Astrocyte of the cerebellum (primary cell): ENCODE measurements at regions not wholly inside any gene's neighbourhood (a gene's known extent, or its start where the extent isn't known, plus 50 kb on each side); places are given as distances from the start of the nearest gene placed in this dataset.
"Not testable (repeated sequence)": the region's sequence is repeated elsewhere in the genome, so short reads cannot be mapped to it uniquely, and the experiment has no call there.

ENCODE experiments used
- DNase-seq: peaks from one replicate; pipeline ENCODE4 v3.0.0-alpha.2; 2011; ENCODE audit warnings: low read depth
- H3K4me3 ChIP-seq: 2 replicates; pipeline ENCODE4 v1.5.1; 2011; ENCODE audit warnings: mild to moderate bottlenecking, low read depth, low read length, moderate library complexity
- CTCF ChIP-seq: IDR thresholded peaks from 2 replicates; pipeline ENCODE4 v1.5.1; 2012; ENCODE audit warnings: low read length, low read depth, moderate library complexity, mild to moderate bottlenecking; ENCODE audit errors: missing control alignments
- in situ Hi-C: cut with HindIII; loops from 2 replicates; pipeline ENCODE4 v1.10.0; 2017; ENCODE audit warnings: low sequenced_read_pairs

- no peak for DNase-seq
- no peak overlapping the region for H3K4me3 ChIP-seq
- TF ChIP-seq CTCF, result no peak
- in situ Hi-C loops, result no loop called here
Observed at GRCh38 chr13:82176751-82177150, 1705.5 kb downstream of the SLITRK1 start.

- no peak for DNase-seq
- TF ChIP-seq CTCF, result no peak
- H3K4me3 ChIP-seq, result no peak overlapping the region
- in situ Hi-C loops, result no loop called here
Observed at GRCh38 chr13:82165396-82166174, 1716.7 kb downstream of the SLITRK1 start.

- H3K4me3 ChIP-seq, in situ Hi-C loops, DNase-seq: not testable (repeated sequence)
Observed at GRCh38 chr13:82164780-82165395, 1717.4 kb downstream of the SLITRK1 start.

- no peak for TF ChIP-seq CTCF
- DNase-seq, result no peak
- in situ Hi-C loops, result loop anchor here (5.0 kb wide), 1 partner anchor 50 kb away; no protein-coding TSS in a partner anchor
- no peak overlapping the region for H3K4me3 ChIP-seq
Observed at GRCh38 chr13:82147526-82147925, 1734.7 kb downstream of the SLITRK1 start.

GRCh38 chr13:82136880-82137279 is 1745.4 kb downstream of the SLITRK1 start:
- in situ Hi-C loops, result no loop called here
- no peak overlapping the region for H3K4me3 ChIP-seq
- no peak for DNase-seq
- no peak for TF ChIP-seq CTCF

- in situ Hi-C loops, result no loop called here
- no peak for TF ChIP-seq CTCF
- no peak overlapping the region for H3K4me3 ChIP-seq
- no peak for DNase-seq
Observed at GRCh38 chr13:82129281-82129680, 1753.0 kb downstream of the SLITRK1 start.

GRCh38 chr13:82118589-82118988 is 1763.7 kb downstream of the SLITRK1 start:
- no peak for TF ChIP-seq CTCF
- H3K4me3 ChIP-seq, result no peak overlapping the region
- no peak for DNase-seq
- in situ Hi-C loops, result no loop called here
